Neural progenitor cell (in vitro differentiated cells): ENCODE measurements at regions not wholly inside any gene's neighbourhood (a gene's known extent, or its start where the extent isn't known, plus 50 kb on each side); places are given as distances from the start of the nearest gene placed in this dataset.

Source experiments
- DNase-seq: peaks from one replicate; pipeline ENCODE4 v3.0.0-alpha.2; 2016; ENCODE audit warnings: low spot score
- H2AFZ ChIP-seq: fragments of 200-600 bp; sonication (generic); replicated peaks from 2 replicates; pipeline ENCODE4 v1.6.1; 2016; ENCODE audit warnings: antibody characterized with exemption
- H3F3A ChIP-seq: fragments of 200-600 bp; sonication (generic); 2 replicates; pipeline ENCODE4 v1.6.1; 2016; ENCODE audit warnings: antibody characterized with exemption, low read depth
- H3K27ac ChIP-seq: fragments of 200-600 bp; sonication (generic); 2 replicates; pipeline ENCODE4 v1.5.1; 2016; ENCODE audit warnings: mild to moderate bottlenecking
- H3K27me3 ChIP-seq: fragments of 200-600 bp; sonication (generic); 2 replicates; pipeline ENCODE4 v1.6.1; 2016; ENCODE audit warnings: mild to moderate bottlenecking, moderate library complexity
- H3K36me3 ChIP-seq: fragments of 200-600 bp; sonication (generic); 2 replicates; pipeline ENCODE4 v1.5.1; 2016
- H3K4me1 ChIP-seq: fragments of 200-600 bp; sonication (generic); 2 replicates; pipeline ENCODE4 v1.6.1; 2016; ENCODE audit warnings: mixed run types
- H3K4me2 ChIP-seq: fragments of 200-600 bp; sonication (generic); 2 replicates; pipeline ENCODE4 v1.6.1; 2016
- H3K4me3 ChIP-seq: fragments of 200-600 bp; sonication (generic); 2 replicates; pipeline ENCODE4 v1.5.1; 2016
- H3K79me2 ChIP-seq: fragments of 200-600 bp; sonication (generic); 2 replicates; pipeline ENCODE4 v1.6.1; 2016; ENCODE audit warnings: low read depth
- H3K9ac ChIP-seq: fragments of 200-600 bp; sonication (generic); 2 replicates; pipeline ENCODE4 v1.6.1; 2016
- H3K9me3 ChIP-seq: fragments of 200-600 bp; sonication (generic); 2 replicates; pipeline ENCODE4 v1.5.1; 2016; ENCODE audit warnings: low read depth
- H4K20me1 ChIP-seq: fragments of 200-600 bp; sonication (generic); 2 replicates; pipeline ENCODE4 v1.6.1; 2016; ENCODE audit warnings: low read depth
- H3K27ac Mint-ChIP-seq: 3 replicates; pipeline ENCODE4 v1.8.0; 2021; ENCODE audit warnings: mixed read lengths
- H3K27me3 Mint-ChIP-seq: 2 replicates; pipeline ENCODE4 v1.8.0; 2022; ENCODE audit warnings: low read depth, mild to moderate bottlenecking, inconsistent platforms, moderate library complexity, mixed read lengths; ENCODE audit not compliant: insufficient read depth
- H3K36me3 Mint-ChIP-seq: 3 replicates; pipeline ENCODE4 v1.8.0; 2021; ENCODE audit warnings: mixed read lengths
- H3K4me1 Mint-ChIP-seq: 3 replicates; pipeline ENCODE4 v1.8.0; 2021; ENCODE audit warnings: mixed read lengths
- H3K4me3 Mint-ChIP-seq: 3 replicates; pipeline ENCODE4 v1.8.0; 2021; ENCODE audit warnings: mild to moderate bottlenecking, moderate library complexity, mixed read lengths
- H3K9me3 Mint-ChIP-seq: 3 replicates; pipeline ENCODE4 v1.8.0; 2020; ENCODE audit warnings: mixed read lengths
- CTCF ChIP-seq: fragments of 200-600 bp; sonication (generic); IDR thresholded peaks from 2 replicates; pipeline ENCODE4 v1.5.1; 2017; ENCODE audit warnings: antibody characterized with exemption, mild to moderate bottlenecking
- EZH2 ChIP-seq: fragments of 200-600 bp; sonication (generic); IDR thresholded peaks from 2 replicates; pipeline ENCODE4 v1.6.1; 2017; ENCODE audit warnings: antibody characterized with exemption, mild to moderate bottlenecking, moderate library complexity
- EZH2phosphoT487 ChIP-seq: fragments of 200-600 bp; sonication (generic); IDR thresholded peaks from 2 replicates; pipeline ENCODE4 v1.6.1; 2017; ENCODE audit warnings: antibody characterized with exemption

DNA sequence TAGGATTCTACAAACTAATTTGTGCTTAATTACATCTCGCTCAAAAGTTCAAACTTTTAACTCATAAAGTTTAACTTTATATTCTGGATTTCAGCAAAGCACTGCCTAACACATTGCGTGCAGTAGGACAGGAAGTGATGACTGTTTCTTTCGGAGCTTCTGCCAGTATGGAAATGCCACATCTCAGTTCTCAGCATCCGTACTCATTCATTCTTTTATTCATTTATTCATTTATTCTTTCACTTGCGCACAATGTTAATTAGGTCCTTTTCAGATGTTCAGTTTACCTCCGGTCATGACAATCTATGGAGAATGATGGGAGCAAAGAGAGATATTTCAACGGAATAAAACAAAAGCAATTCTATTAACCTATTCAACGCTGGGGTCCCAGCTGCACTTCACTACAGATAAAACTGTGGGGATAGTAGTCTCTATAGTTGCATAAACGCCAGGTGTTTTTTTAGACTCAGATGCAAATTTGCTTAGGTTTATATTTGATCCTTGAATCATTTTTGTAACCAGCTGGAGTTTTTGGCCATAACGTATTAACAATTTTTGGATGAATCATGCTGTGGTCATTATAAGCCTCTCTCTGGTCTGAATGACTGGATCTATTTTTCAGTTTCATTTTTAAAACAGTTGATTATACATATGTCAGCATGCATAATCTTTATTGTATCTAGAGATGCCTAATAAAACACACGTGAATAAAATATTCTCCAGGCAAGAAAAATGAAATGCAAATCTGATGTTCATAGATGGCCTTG, 143.9 kb downstream of the KCNJ2 start:
- Histone ChIP-seq H2AFZ (no peak overlapping the region), H3K36me3 (no peaks in the 10 kb centered on the region), H3K27ac (no peak overlapping the region), H4K20me1 (no peaks in the 10 kb centered on the region), H3K4me1 (no peaks in the 10 kb centered on the region), H3K9me3 (no peaks in the 10 kb centered on the region), H3F3A (no peaks in the 10 kb centered on the region), H3K9ac (no peak overlapping the region), H3K27me3 (no peaks in the 10 kb centered on the region), H3K4me3 (no peak overlapping the region), H3K79me2 (no peaks in the 10 kb centered on the region), H3K4me2 (no peak overlapping the region)
- Mint-ChIP-seq H3K36me3 (no peaks in the 10 kb centered on the region), H3K4me3 (no peak overlapping the region), H3K27me3 (peaks cover 6% of the 10 kb centered on the region), H3K9me3 (no peaks in the 10 kb centered on the region), H3K27ac (no peak overlapping the region), H3K4me1 (peaks cover 9% of the 10 kb centered on the region)
- DNase-seq, result no peak
- no peak for TF ChIP-seq EZH2
- no peak for TF ChIP-seq CTCF
- no peak for TF ChIP-seq EZH2phosphoT487

GRCh38 chr17:70314096-70314495, 144.8 kb downstream of the KCNJ2 start:
- Mint-ChIP-seq H3K4me3 (no peak overlapping the region), H3K9me3 (no peaks in the 10 kb centered on the region), H3K27me3 (peaks cover 6% of the 10 kb centered on the region), H3K4me1 (peaks cover 7% of the 10 kb centered on the region), H3K27ac (no peak overlapping the region), H3K36me3 (no peaks in the 10 kb centered on the region)
- Histone ChIP-seq H3K36me3 (no peaks in the 10 kb centered on the region), H3K9ac (no peak overlapping the region), H3K27me3 (no peaks in the 10 kb centered on the region), H4K20me1 (no peaks in the 10 kb centered on the region), H3K4me1 (no peaks in the 10 kb centered on the region), H3K9me3 (no peaks in the 10 kb centered on the region), H3K79me2 (no peaks in the 10 kb centered on the region), H3K4me3 (no peak overlapping the region), H2AFZ (no peak overlapping the region), H3F3A (no peaks in the 10 kb centered on the region), H3K27ac (no peak overlapping the region), H3K4me2 (no peak overlapping the region)
- no peak for DNase-seq
- TF ChIP-seq EZH2phosphoT487 (no peak), EZH2 (no peak), CTCF (no peak)

DNA sequence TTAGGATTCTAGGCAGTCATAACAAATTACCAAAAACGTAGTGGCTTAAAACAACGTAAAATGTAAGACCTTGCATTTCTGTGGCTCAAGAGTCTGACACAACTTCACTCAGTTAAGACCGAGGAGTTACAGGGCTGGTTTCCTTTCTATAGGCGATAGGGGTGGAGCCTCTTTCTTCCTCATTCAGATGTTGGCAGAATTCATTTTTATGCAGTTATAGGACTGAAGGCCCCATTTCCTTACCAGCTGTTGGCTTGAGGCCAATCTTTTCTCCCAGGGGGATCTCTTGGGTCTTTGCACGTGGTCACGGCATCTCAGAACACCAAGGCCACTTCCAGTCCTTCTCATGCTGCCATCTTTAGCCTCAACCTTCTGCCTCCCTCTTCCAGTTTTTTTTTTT, 145.2 kb downstream of the KCNJ2 start:
- Histone ChIP-seq H3F3A (no peaks in the 10 kb centered on the region), H2AFZ (no peak overlapping the region), H4K20me1 (no peaks in the 10 kb centered on the region), H3K79me2 (no peaks in the 10 kb centered on the region), H3K9ac (no peak overlapping the region), H3K4me1 (no peaks in the 10 kb centered on the region), H3K36me3 (no peaks in the 10 kb centered on the region), H3K27me3 (no peaks in the 10 kb centered on the region), H3K9me3 (no peaks in the 10 kb centered on the region), H3K4me3 (no peak overlapping the region), H3K27ac (no peak overlapping the region), H3K4me2 (no peak overlapping the region)
- DNase-seq, result no peak
- Mint-ChIP-seq H3K9me3 (no peaks in the 10 kb centered on the region), H3K36me3 (no peaks in the 10 kb centered on the region), H3K27ac (no peak overlapping the region), H3K4me1 (peaks cover 7% of the 10 kb centered on the region), H3K27me3 (peaks cover 6% of the 10 kb centered on the region), H3K4me3 (no peak overlapping the region)
- TF ChIP-seq CTCF (no peak), EZH2phosphoT487 (no peak)
